NT2/D1 (cell line): ENCODE measurements at regions not wholly inside any gene's neighbourhood (a gene's known extent, or its start where the extent isn't known, plus 50 kb on each side); places are given as distances from the start of the nearest gene placed in this dataset.

ENCODE experiments used
- DNase-seq: peaks from one replicate; pipeline ENCODE4 v3.0.0-alpha.2; 2011; ENCODE audit warnings: low read depth, low spot score
- H3K27me3 ChIP-seq: 2 replicates; pipeline ENCODE4 v1.6.0; 2011; ENCODE audit warnings: mild to moderate bottlenecking; ENCODE audit not compliant: insufficient read length, insufficient read depth
- H3K36me3 ChIP-seq: 2 replicates; pipeline ENCODE4 v1.6.1; 2011; ENCODE audit warnings: mild to moderate bottlenecking, low read length, mixed read lengths; ENCODE audit not compliant: insufficient read depth, insufficient read length
- H3K4me1 ChIP-seq: 2 replicates; pipeline ENCODE4 v1.5.1; 2011; ENCODE audit not compliant: insufficient read depth, insufficient read length
- H3K4me3 ChIP-seq: 2 replicates; pipeline ENCODE4 v1.5.1; 2011; ENCODE audit warnings: low read depth; ENCODE audit not compliant: insufficient read length
- H3K9ac ChIP-seq: 2 replicates; pipeline ENCODE4 v1.6.0; 2011; ENCODE audit warnings: low read depth; ENCODE audit not compliant: insufficient read length
- H3K9me3 ChIP-seq: 2 replicates; pipeline ENCODE4 v1.5.1; 2011; ENCODE audit warnings: mild to moderate bottlenecking, low read length; ENCODE audit not compliant: insufficient read depth
- SUZ12 ChIP-seq: IDR thresholded peaks from 2 replicates; pipeline ENCODE4 v1.6.1; 2011; ENCODE audit not compliant: insufficient read length, insufficient read depth; ENCODE audit errors: extremely low read depth
- YY1 ChIP-seq: IDR thresholded peaks from 2 replicates; pipeline ENCODE4 v1.6.1; 2011; ENCODE audit not compliant: insufficient read length, insufficient read depth
- ZNF274 ChIP-seq: IDR thresholded peaks from 2 replicates; pipeline ENCODE4 v1.6.1; 2011; ENCODE audit warnings: mild to moderate bottlenecking, low read depth, low read length

- TF ChIP-seq SUZ12 (no peak), YY1 (no peak)
- Histone ChIP-seq H3K9me3 (no peaks in the 10 kb centered on the region), H3K9ac (no peak overlapping the region), H3K36me3 (no peaks in the 10 kb centered on the region), H3K4me1 (no peaks in the 10 kb centered on the region), H3K27me3 (no peaks in the 10 kb centered on the region), H3K4me3 (no peak overlapping the region)
- no peak for DNase-seq
Observed at GRCh38 chr2:129895061-129895460, 84.4 kb upstream of the RAB6C start.

DNA sequence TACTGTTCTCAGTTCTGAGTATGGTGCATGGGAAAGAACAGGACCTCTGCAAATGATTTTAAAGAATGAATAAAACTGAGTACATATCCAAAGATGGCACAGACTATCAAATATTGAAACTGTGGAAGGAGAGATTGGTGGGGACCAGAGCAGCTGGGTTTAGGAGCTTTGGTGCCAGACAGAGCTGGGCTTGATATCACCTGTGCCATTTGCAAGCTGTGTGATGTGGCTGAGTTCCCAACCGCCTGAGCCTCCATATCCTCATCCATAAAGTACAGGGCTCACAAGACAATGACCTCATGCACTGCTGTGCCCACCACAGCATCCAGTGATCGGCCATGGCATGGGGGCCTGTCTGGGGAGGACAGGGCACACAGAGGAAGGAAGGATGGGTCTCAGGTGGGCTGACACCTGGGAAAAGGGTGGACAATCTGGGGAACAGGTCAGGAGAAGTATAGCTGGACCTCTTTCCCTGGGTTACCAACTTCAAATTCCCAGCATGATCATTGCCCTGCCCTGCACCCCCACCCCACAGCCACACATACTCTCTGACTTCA, 83.9 kb upstream of the RAB6C start:
- no peak for TF ChIP-seq SUZ12
- no peak for TF ChIP-seq YY1
- no peak for TF ChIP-seq ZNF274
- Histone ChIP-seq H3K9ac (no peak overlapping the region), H3K9me3 (no peaks in the 10 kb centered on the region), H3K4me3 (no peak overlapping the region), H3K27me3 (no peaks in the 10 kb centered on the region), H3K36me3 (no peaks in the 10 kb centered on the region), H3K4me1 (no peaks in the 10 kb centered on the region)
- no peak for DNase-seq

DNA sequence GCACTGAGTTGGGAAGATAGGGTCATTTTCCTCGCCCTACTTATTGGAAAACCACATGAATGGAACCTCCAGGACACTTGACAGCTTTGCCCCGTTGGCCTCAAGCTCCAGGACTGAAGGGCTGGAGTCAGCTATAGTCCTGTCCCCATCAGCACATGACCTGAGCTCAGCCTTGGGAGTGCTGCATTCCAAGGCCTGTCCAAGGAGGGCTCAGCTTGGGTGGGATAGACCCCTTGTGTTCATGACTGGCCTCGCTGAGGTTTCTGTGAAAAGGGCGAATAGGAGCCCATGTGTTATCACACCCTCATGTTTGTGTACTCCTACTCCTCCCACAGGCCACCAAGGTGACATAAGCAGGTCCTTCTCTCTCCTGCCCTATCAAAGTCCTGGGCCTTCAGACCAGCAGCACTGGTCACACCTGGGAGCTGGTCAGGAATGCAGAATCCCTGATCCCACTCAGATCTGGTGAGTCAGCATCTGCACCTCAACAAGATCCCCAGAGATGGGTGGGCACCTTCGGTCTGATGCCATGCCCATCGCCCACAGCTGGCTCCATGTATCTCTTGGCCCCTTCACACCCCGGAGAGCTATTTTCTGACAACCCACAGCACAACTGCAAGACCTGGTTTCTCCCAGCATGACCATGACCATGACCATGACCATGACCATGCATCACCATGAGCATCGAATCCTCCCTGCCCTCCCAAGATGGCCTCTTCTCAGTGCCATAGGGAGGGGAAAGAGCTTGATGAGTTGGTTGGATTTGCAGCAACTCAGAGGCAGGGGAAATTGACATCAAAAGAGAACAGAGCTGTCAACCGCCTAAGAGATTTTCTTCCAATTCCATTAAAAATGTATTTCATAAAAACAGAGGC, 83.0 kb upstream of the RAB6C start:
- H3K4me3 ChIP-seq: no peak overlapping the region
- H3K9ac ChIP-seq: no peak overlapping the region
- TF ChIP-seq ZNF274 (no peak), SUZ12 (no peak), YY1 (no peak)
- DNase-seq: no peak
- H3K4me1 ChIP-seq: no peaks in the 10 kb centered on the region
- no peaks in the 10 kb centered on the region for H3K27me3 ChIP-seq
- no peaks in the 10 kb centered on the region for H3K36me3 ChIP-seq
- no peaks in the 10 kb centered on the region for H3K9me3 ChIP-seq

DNA sequence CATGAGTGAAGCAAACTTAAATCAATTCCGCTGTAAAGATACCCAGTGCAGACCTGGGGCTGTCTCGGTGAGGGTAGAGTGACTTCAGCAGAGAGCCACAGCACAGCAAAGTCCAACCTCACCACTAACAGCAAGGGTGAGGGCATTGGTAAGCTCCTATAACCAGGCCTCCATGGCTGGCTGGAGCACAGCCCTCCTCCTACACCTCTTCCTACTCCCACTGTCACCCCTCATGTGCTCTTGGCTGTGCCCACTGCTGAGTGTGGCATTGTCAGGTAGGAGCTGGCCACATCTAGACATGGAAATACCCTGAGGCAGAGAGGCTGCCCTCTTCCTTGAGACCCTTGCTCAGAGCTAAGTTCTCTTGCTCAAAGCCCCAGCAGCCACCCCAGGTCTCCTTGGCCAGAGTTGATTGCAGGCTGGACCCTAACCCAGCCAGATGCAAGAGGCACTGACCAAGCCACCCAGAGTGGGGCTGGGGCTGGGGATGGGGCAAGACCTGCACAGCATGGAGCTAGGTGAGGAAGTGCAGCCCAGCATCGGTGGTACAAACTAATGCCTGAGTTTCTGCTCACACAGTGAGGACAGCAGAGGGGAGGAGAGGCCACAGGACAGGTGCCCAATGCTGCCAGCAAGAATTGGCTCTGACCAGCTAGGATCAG, 77.6 kb upstream of the RAB6C start:
- no peak overlapping the region for H3K9ac ChIP-seq
- DNase-seq: no peak
- TF ChIP-seq YY1 (no peak), SUZ12 (no peak), ZNF274 (no peak)
- H3K9me3 ChIP-seq: no peaks in the 10 kb centered on the region
- H3K4me3 ChIP-seq: no peak overlapping the region
- peaks cover 3% of the 10 kb centered on the region for H3K4me1 ChIP-seq
- H3K27me3 ChIP-seq: peaks cover 5% of the 10 kb centered on the region
- H3K36me3 ChIP-seq: no peaks in the 10 kb centered on the region

DNA sequence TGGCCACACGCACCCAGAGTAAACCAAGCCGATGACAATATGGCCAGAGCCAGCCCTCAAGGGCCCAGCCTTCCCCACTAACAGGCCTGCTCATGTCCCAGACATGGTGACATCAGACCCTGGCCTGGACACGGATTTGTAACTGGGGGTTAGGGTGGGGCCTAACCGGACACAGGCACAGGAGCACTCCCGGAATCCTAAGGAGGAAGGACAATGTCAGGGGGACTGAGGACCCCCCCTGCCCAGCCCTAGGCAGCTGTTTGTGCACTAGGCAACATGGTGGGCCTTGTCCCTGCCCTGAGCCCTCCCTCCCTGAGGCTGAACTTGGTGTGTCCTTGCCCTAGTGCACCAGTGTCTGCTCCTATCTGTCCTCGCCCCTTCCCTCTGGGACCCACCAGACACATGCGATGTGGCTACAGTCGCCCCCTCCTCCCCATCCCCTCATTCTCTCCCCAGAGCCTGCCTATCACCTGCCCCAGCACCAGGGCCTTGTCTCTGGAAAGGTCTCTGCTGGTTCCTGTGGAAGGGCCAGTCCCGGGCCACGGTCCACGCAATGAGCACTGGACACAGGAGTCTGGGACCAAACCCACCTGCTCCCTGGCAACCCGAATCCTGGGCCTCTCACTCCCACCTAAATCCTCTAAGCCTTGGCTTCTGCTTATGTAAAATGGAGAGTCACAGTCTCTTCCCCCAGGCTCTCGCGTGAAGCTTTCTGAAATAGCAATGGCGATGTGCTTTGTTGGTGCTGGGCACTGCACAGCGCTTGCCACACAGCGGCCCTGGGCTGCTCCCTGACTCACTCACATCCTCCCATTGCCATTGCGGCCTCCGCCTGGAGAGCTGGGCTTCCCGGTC, 76.5 kb upstream of the RAB6C start:
- Histone ChIP-seq H3K36me3 (no peaks in the 10 kb centered on the region), H3K9ac (no peak overlapping the region), H3K4me1 (peaks cover 3% of the 10 kb centered on the region), H3K4me3 (no peak overlapping the region), H3K9me3 (no peaks in the 10 kb centered on the region), H3K27me3 (peaks cover 5% of the 10 kb centered on the region)
- TF ChIP-seq SUZ12 (no peak), ZNF274 (no peak), YY1 (no peak)
- DNase-seq: no peak

DNA sequence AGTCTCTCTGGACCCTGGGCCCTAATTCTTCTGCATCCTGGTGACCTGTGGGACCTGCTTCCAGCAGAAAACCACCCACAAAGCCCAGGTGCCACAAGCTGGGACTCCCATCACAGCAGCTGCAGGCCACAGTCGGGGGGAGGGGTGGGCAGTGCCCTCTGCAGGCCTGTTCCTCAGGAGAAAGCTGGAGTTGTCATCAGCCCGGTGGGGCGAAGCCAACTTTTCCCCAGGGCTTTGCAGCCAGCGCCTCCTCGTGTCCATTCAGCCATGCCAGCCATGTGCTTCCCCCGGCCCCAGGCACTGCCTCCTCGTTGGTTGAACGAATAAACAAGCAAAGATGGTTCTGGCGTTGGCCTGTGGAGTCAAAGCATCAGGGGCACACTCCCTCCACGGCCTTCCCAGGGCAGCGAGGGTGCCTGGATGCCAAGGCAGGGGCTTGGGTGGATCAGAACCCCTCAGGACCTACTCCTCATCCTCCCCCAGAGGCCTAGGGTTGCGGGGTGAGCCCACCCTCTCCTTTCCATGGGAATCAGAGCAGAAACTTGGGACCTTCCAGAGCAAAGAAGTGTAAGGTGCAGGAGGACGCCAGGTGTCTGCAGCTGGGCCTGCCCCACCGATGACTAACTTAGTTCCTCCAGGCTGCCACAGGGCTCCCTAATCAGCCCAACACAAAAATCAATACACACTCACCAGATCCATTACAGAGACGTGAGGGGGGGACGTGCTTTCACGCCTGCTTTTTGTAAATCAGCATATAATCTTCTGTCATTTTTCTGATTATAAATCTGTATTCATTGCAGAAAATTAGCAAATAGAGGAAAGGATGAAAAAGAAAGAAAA, 75.7 kb upstream of the RAB6C start:
- Histone ChIP-seq H3K9me3 (no peaks in the 10 kb centered on the region), H3K9ac (no peak overlapping the region), H3K4me1 (peaks cover 3% of the 10 kb centered on the region), H3K36me3 (no peaks in the 10 kb centered on the region), H3K27me3 (peaks cover 5% of the 10 kb centered on the region), H3K4me3 (no peak overlapping the region)
- no peak for DNase-seq
- no peak for TF ChIP-seq YY1
- TF ChIP-seq SUZ12: no peak
- no peak for TF ChIP-seq ZNF274
